Uterus (tissue), 3 donors: ENCODE measurements at regions not wholly inside any gene's neighbourhood (a gene's known extent, or its start where the extent isn't known, plus 50 kb on each side); places are given as distances from the start of the nearest gene placed in this dataset.

Experiments
- DNase-seq, 2 donors: peaks; one replicate each; pipeline ENCODE4 v3.0.0-alpha.2; 2019 to 2020
- H3K27ac ChIP-seq, 2 donors: fragments of 200-600 bp; sonication (generic); 1 replicate in 1 of 2; 2 replicates in 1 of 2; pipeline ENCODE4 v1.5.1; 2016 to 2018
- H3K27me3 ChIP-seq, 2 donors: fragments of 200-600 bp; sonication (generic); one replicate each; pipeline ENCODE4 v1.5.1; 2018 to 2019; ENCODE audit warnings: control low read depth in 1 of 2
- H3K36me3 ChIP-seq, 2 donors: fragments of 200-600 bp; sonication (generic); one replicate each; pipeline ENCODE4 v1.5.1; 2019; ENCODE audit warnings: control low read depth in 1 of 2
- H3K4me1 ChIP-seq, 2 donors: fragments of 200-600 bp; sonication (generic); one replicate each; pipeline ENCODE4 v1.5.1; 2018 to 2019; ENCODE audit warnings: control low read depth in 1 of 2
- H3K4me3 ChIP-seq, 2 donors: fragments of 200-600 bp; sonication (generic); 1 replicate in 1 of 2; 2 replicates in 1 of 2; pipeline ENCODE4 v1.5.1; 2018 to 2019; ENCODE audit warnings: mild to moderate bottlenecking in 1 of 2
- H3K9me3 ChIP-seq, 2 donors: fragments of 200-600 bp; sonication (generic); one replicate each; pipeline ENCODE4 v1.5.1; 2019; ENCODE audit warnings: control low read depth in 1 of 2
- CTCF ChIP-seq, 4 experiments: fragments of 200-600 bp in 2 of 4; fragments of 450-650 bp in 2 of 4; sonication (generic) in 2 of 4; IDR thresholded peaks; one replicate each; pipeline ENCODE4 v1.5.1; 2016 to 2019; ENCODE audit warnings: antibody characterized with exemption in 4 of 4, mild to moderate bottlenecking in 2 of 4, moderate library complexity in 1 of 4
- POLR2A ChIP-seq, 2 donors: fragments of 450-650 bp; IDR thresholded peaks; one replicate each; pipeline ENCODE4 v1.6.1; 2016; ENCODE audit warnings: antibody characterized with exemption in 2 of 2, mild to moderate bottlenecking in 1 of 2, moderate library complexity in 1 of 2
- intact Hi-C: fragments of 100-400 bp; cut with DNase I; formaldehyde crosslinking; loops from one replicate; pipeline ENCODE4 v1.15.1; 2023; ENCODE audit warnings: low total_unique reads
- donor health status: DM: yes; HTN: yes; CAD: no.

DNA sequence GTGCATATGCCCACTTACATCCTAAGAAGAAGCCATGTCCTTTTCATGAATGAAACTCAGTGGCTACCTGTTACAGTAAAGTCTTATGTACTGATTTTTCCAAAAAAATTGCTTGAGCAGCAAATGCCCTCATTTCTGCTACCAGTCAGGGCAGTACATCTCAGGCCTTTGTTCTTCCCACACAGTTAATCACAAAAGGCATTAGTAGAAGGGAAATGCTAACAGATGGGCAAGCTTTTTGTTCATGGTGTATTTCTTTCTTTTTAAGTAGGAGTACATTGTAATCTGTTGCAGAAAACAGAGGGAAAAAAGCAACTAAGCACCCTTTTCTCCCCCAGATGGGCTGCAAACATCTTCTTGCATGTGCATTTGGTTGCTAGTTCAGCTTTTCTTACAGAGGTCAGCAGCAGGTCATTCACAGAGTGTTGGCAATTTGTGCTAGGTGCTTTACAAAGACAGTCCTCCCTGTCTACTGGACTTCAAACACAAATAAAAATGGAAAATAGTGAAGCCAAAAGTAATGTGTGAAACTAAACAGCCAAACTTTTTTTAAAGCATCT, 373.4 kb downstream of the PRDM5 start:
- TF ChIP-seq POLR2A (IDR thresholded peaks at IDR 0.05) (no peak), CTCF (IDR thresholded peaks at IDR 0.05) (no peak)
- H3K4me1 ChIP-seq: no peaks in the 10 kb centered on the region
- intact Hi-C loops: no loop called here

GRCh38 chr4:120545391-120545790, 377.1 kb downstream of the PRDM5 start:
- intact Hi-C loops: no loop called here
- Histone ChIP-seq H3K36me3 (no peaks in the 10 kb centered on the region), H3K4me1 (no peaks in the 10 kb centered on the region), H3K4me3 (no peak overlapping the region), H3K27ac (no peak overlapping the region), H3K9me3 (no peaks in the 10 kb centered on the region), H3K27me3 (no peaks in the 10 kb centered on the region)
- no peak for DNase-seq
- TF ChIP-seq CTCF (IDR thresholded peaks at IDR 0.05) (no peak), POLR2A (IDR thresholded peaks at IDR 0.05) (no peak)

More for the DNA sequence above, 373.4 kb downstream of the PRDM5 start:
- Histone ChIP-seq H3K27me3 (no peaks in the 10 kb centered on the region), H3K4me3 (no peak overlapping the region), H3K36me3 (no peaks in the 10 kb centered on the region), H3K27ac (no peak overlapping the region), H3K9me3 (no peaks in the 10 kb centered on the region)
- no peak for DNase-seq

GRCh38 chr4:120544838-120545237, 377.7 kb downstream of the PRDM5 start:
- intact Hi-C loops: no loop called here

DNA sequence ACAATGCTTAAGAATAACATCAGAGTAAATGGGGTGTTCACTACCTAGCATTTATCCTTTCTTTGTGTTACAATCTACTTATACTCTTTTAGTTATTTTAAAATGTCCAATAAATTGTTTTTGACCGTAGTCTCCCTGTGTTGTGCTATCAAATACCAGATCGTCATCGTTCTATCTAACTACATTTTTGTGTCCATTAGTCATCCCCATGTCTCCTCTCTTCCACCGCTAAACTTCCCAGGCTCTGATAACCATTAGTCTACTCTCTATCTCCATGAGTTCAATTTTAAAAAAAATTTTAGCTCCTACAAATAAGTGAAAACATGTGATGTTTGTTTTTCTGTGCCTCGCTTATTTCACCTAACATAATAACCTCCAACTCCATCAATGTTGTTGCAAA, 381.9 kb downstream of the PRDM5 start:
- Histone ChIP-seq H3K4me3 (no peak overlapping the region), H3K36me3 (no peaks in the 10 kb centered on the region), H3K4me1 (no peaks in the 10 kb centered on the region), H3K27ac (no peak overlapping the region), H3K27me3 (no peaks in the 10 kb centered on the region), H3K9me3 (no peaks in the 10 kb centered on the region)
- TF ChIP-seq POLR2A (IDR thresholded peaks at IDR 0.05) (no peak), CTCF (IDR thresholded peaks at IDR 0.05) (no peak)
- intact Hi-C loops: no loop called here
- no peak for DNase-seq

More at GRCh38 chr4:120544838-120545237, 377.7 kb downstream of the PRDM5 start:
- no peaks in the 10 kb centered on the region for H3K36me3 ChIP-seq
- DNase-seq: no peak
- H3K27ac ChIP-seq: no peak overlapping the region
- H3K27me3 ChIP-seq: no peaks in the 10 kb centered on the region
- no peak overlapping the region for H3K4me3 ChIP-seq
- H3K4me1 ChIP-seq: no peaks in the 10 kb centered on the region
- TF ChIP-seq CTCF (IDR thresholded peaks at IDR 0.05) (no peak), POLR2A (IDR thresholded peaks at IDR 0.05) (no peak)
- no peaks in the 10 kb centered on the region for H3K9me3 ChIP-seq

DNA sequence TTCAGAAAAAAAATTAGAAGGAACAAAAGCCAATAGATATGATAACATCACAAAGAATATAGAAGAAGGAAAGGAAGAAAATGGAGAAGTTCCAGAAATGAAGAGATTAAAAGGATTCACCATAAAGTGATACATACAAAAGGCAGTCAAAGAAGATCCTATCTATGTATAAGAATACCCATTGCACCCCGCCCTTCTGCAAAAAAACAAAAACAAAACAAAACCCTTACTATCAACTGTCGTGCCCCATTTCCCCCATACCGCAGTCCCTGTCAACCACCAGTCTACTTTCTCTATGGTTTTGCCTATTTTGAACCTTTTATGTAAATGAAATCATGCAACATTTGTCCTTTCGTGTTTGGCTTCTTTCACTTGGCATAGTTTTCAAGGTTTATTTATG, 385.6 kb downstream of the PRDM5 start:
- no peaks in the 10 kb centered on the region for H3K9me3 ChIP-seq
- intact Hi-C loops: no loop called here
- no peaks in the 10 kb centered on the region for H3K36me3 ChIP-seq
- H3K27ac ChIP-seq: no peak overlapping the region
- TF ChIP-seq POLR2A (IDR thresholded peaks at IDR 0.05) (no peak), CTCF (IDR thresholded peaks at IDR 0.05) (no peak)
- no peak overlapping the region for H3K4me3 ChIP-seq
- H3K27me3 ChIP-seq: no peaks in the 10 kb centered on the region
- no peak for DNase-seq
- H3K4me1 ChIP-seq: no peaks in the 10 kb centered on the region
